Amniotic stem cell (primary cell): ENCODE measurements at regions not wholly inside any gene's neighbourhood (a gene's known extent, or its start where the extent isn't known, plus 50 kb on each side); places are given as distances from the start of the nearest gene placed in this dataset.
"Not testable (repeated sequence)": the region's sequence is repeated elsewhere in the genome, so short reads cannot be mapped to it uniquely, and the experiment has no call there.

Experiments used
- DNase-seq: peaks from one replicate; lab custom pipeline; 2025; lab: John Stamatoyannopoulos, UW

- no peak for DNase-seq
These were observed 1188.0 kb downstream of the DNAJB9 start for GRCh38 chr7:109757713-109758112.

GRCh38 chr7:109763611-109764010 is 1193.9 kb downstream of the DNAJB9 start:
- DNase-seq = no peak

DNA sequence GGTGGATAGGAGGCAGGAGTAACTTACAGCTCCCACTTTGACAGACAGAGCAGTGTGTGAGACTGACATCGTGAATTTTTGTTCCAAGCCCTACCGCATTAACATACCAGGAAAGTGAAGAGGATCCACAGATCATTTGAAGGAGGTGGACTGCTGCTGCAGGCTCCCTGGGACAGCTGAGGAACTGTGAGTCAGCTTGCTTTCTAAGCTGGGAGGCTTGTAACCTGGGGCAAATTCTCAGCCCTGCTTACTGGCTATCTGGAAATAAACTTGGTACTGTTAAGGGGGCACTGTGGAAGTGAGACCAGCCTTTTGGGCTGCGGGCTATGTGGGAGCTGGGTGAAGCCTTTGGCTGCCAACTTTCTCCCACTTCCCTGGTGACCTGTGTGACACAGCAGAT is 1202.5 kb downstream of the DNAJB9 start:
- no peak for DNase-seq

DNA sequence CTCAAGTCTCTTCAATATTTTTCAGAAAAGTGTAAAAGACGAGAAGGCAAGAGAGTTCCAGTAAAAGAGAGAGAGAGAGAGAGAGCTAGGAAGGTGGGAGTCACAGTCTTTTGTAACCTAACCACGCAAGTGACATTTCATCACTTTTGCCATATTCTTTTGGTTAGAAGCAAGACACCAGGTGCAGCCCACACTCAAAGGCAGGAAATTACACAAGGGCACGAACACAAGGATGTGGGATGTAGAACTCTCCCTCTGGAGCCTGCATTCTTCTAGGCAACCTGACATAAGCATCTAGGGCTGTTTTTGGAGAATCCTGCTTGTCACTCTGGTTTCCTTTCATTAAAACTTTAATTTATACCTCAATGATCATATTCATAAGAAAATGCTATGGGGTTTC is 1213.1 kb downstream of the DNAJB9 start:
- no peak for DNase-seq

DNA sequence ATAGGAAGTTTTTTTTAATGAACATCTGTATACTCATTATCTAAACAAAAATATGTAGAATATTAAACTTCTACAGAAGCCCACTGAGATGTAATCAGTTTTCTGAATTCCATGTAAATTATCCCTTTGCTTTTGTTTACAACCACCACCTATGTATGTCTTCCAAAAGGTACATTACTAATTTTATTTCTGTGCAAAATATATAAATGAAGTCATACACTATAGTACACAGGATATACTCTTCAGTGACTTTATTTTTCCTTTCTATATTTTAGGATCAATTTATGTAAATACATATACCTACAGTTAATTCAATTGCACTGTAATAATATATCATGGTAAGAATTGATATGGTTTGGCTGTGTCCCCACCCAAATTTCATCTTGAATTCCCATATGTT is 1236.9 kb downstream of the DNAJB9 start:
- DNase-seq = no peak

GRCh38 chr7:109821156-109821555 is 1251.5 kb downstream of the DNAJB9 start:
- no peak for DNase-seq

DNA sequence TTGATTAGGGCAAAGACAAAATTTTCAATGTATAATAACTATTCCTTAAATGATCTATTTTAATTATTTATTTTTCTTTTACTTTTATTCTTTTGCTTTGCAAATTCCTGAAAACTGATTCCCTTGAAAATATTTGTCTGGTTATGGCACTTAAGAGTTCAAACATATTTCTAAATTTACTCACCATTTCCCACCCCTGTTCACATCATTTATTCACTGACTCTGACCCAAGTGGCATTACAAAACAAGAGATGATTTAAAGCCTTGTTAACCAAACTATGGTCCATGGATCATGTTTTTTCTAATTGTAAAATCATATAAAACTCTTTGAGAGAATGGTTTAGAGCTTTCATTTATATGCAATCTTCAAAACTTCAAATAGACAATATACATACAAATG is 1256.1 kb upstream of the LRRN3 start:
- no peak for DNase-seq

- DNase-seq = no peak
These were observed 1255.3 kb upstream of the LRRN3 start for GRCh38 chr7:109835577-109835976.

DNA sequence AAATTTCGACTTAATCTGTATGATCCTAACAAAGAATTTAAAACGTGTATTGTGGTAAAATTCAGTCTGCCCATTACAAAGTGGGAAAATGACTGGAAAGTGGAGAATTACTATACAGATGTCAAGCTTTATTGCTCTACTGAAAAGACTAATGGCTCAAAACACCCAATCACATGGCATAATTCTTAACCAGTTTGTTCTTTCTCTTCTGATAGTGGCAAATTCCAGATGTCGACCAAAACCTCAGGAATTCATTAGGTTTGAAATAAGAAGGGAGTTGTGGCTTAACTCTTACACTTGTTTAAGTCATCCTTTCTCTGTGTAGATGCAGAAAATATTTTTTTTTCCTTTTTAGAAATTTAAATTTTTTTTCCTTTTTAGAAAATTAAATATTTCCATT is 1254.9 kb upstream of the LRRN3 start:
- DNase-seq = no peak

GRCh38 chr7:109842386-109842785 is 1248.5 kb upstream of the LRRN3 start:
- DNase-seq = no peak

DNA sequence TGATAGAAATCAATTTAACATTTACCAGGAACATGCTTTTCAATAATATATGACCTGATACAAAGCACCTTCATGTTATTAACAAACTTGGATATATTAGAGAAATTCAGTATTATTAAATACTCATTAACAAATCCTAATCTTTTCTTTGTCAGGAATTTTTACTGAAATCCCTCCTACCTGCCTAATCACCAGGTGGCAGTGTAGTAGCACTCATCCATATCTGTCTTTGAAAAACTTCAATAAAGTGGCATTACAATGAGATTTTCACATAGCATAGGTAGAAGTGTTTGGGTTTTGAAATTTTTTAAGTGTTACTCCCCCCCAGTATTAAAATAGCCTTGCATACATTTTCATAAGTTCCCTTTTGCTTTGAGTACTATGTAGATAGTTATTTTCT is 1246.6 kb upstream of the LRRN3 start:
- no peak for DNase-seq

- DNase-seq = no peak
These were observed 1226.7 kb upstream of the LRRN3 start for GRCh38 chr7:109864230-109864629.

- DNase-seq = no peak
These were observed 1222.6 kb upstream of the LRRN3 start for GRCh38 chr7:109868215-109868860.

GRCh38 chr7:109873296-109873695 is 1217.6 kb upstream of the LRRN3 start:
- no peak for DNase-seq

DNA sequence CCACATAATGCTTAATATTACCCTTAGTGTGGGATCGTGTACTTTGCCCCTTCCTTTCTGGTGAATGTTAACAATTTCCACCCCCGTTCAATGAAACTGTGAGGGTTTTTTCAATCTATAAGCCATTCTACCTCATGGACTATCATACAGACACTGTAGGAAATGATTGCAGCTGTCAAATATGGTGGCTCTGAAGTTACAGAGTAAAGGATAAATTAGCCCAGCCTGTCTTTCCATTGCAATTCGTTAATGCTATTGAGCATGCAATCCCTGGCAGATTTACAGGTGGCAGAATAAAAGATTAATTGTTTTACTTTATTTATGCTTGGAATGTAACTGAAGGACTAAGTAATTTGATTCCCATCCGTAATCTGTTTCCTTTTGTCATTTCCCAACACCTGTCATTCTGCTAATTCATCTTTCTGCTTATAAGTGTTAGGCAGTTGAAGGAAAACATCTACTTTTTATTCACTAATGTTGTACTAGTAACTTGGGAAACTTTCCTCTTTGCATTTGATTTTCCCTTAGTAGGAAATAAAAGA is 1211.6 kb upstream of the LRRN3 start:
- no peak for DNase-seq

DNA sequence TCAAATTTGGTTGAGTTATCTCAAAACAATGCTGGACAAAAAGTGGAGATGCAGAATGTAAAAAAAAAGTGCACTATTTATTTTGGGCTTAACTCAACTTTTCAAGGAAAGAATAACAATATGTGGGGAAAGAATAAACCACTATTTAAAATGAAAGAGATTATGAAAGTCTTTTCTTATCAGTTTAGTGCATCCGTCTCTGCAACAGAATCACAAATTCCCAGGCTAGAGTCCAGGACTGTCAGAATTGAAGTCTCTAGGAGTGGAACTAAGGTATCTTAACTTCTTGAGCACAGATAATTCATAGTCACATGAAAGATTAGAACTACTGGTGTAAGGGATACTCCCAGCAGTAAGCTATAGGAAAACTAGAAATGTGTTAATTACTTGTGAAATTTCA is 1200.3 kb upstream of the LRRN3 start:
- no peak for DNase-seq

- no peak for DNase-seq
These were observed 1197.7 kb upstream of the LRRN3 start for GRCh38 chr7:109893231-109893630.

DNA sequence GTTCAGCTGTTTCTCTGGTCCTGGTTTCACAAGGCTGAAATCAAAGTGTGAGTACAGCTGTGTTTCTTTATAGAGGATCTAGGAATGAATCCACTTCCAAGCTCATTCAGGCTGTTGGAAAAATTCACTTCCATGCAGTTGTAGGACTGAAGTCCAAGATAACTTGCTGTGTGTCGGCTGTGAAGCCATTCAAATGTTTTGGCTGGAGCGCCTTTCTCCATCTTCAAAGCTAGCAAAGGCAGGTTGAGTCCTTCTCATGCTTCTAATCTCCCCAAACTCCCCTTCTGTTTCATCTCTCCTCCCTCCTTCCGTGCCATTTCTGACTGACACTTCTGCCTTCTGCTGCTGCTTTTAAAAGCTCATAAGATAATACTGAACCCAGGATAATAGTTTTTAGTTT is 1195.4 kb upstream of the LRRN3 start:
- no peak for DNase-seq

DNA sequence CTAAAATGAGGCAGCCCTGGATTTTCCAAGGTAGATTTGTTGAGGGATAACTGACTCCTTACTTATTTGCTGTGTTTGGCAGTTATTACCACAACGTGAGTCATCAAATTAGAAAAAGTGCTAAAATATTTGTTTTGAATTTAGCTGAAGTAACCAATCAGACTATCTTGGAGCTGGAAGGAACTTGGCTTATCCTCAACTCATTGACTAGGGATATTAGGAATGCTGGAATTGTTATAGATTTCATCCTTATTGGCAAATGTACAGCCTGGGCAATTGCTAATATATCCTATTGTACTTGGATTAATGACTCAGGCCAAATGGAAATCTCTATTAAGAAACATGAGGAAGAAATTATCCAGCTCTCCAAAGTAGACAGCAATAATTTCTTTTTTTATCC is 1189.0 kb upstream of the LRRN3 start:
- DNase-seq = no peak

DNA sequence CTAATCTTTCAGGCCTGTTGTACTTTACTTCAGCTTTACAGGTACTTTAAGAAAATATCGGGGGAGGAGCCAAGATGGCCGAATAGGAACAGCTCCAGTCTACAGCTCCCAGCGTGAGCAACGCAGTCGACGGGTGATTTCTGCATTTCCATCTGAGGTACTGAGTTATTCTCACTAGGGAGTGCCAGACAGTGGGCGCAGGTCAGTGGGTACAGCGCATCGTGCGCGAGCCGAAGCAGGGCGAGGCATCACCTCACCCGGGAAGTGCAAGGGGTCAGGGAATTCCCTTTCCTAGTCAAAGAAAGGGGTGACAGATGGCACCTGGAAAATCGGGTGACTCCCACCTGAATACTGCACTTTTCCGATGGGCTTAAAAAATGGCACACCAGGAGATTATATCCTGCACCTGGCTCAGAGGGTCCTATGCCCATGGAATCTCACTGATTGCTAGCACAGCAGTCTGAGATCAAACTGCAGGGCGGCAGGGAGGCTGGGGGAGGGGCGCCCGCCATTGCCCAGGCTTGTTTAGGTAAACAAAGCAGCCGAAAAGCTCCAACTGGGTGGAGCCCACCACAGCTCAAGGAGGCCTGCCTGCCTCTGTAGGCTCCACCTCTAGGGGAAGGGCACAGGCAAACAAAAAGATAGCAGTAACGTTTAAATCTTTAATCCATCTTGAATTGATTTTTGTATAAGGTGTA is 1185.4 kb upstream of the LRRN3 start:
- not testable (repeated sequence) for DNase-seq

DNA sequence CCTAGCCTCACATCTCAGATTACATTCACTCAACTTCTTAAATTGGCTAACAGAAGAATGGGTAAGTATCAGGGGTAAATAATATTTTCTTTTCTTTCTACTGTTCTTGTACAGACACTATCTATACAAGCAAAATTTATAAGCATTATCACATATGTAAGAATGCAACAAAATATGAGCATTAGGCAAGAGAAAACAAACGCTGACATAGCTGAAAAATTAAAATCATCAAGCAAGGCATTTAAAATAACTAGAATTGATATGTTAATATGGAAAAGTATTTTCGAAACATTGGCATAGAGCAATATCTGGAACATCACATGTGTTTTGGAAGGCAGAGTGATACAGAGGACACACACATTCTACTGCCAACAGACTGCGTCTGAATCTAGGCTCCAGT is 1175.3 kb upstream of the LRRN3 start:
- no peak for DNase-seq

- DNase-seq = no peak
These were observed 1164.2 kb upstream of the LRRN3 start for GRCh38 chr7:109926738-109927137.

GRCh38 chr7:109930049-109930448 is 1160.9 kb upstream of the LRRN3 start:
- DNase-seq = no peak

DNA sequence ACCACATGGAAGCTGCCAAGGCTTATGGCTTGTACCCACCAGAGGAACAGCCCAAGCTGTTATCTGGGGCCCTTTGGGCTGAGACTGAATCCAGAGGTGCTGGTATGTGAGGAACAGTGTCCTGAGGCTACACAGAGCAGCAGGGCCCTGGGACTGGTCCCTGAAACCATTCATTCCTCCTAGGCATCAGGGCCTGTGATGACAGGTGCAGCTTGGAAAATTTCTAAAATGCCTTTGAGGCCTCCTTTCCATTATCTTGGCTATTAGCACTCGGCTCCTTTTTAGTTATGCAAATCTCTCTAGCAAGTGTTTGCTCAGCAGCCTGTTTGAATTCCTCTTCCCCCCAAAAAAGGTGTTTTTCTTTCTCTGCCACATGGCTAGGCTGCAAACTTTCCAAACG is 1151.7 kb upstream of the LRRN3 start:
- no peak for DNase-seq
